SK-N-SH treated with all-trans-retinoic acid at 6 μM for 48 hours (cell line): ENCODE measurements at regions not wholly inside any gene's neighbourhood (a gene's known extent, or its start where the extent isn't known, plus 50 kb on each side); places are given as distances from the start of the nearest gene placed in this dataset.

ENCODE experiments used
- ATAC-seq: fragments of 200-7000 bp; cut with Tn5 transposase; 3 replicates; pipeline ENCODE4 v1.9.1; 2020; ENCODE audit warnings: mild to moderate bottlenecking, moderate library complexity
- ARNTL ChIP-seq: fragments of 450-650 bp; formaldehyde crosslinking; IDR thresholded peaks from 2 replicates; pipeline ENCODE4 v1.5.0; 2020; ENCODE audit warnings: low read depth, mild to moderate bottlenecking, moderate library complexity, borderline replicate concordance
- BACH2 ChIP-seq: fragments of 250-450 bp; sonication (Bioruptor Pico); IDR thresholded peaks from 2 replicates; pipeline ENCODE4 v1.9.0; 2021; ENCODE audit warnings: mild to moderate bottlenecking, borderline replicate concordance
- CREB5 ChIP-seq: fragments of 250-450 bp; sonication (Bioruptor Pico); IDR thresholded peaks from 2 replicates; pipeline ENCODE4 v1.5.1; 2020; ENCODE audit warnings: low read depth, mild to moderate bottlenecking, moderate library complexity
- CSDC2 ChIP-seq: fragments of 250-450 bp; sonication (Bioruptor Pico); IDR thresholded peaks from 2 replicates; pipeline ENCODE4 v1.5.0; 2020; ENCODE audit warnings: mild to moderate bottlenecking, moderate library complexity
- CSRNP3 ChIP-seq: fragments of 250-450 bp; sonication (Bioruptor Pico); IDR thresholded peaks from 2 replicates; pipeline ENCODE4 v1.5.1; 2021; ENCODE audit warnings: mild to moderate bottlenecking, moderate library complexity
- GLIS3 ChIP-seq: fragments of 250-450 bp; sonication (Bioruptor Pico); IDR thresholded peaks from 2 replicates; pipeline ENCODE4 v1.5.0; 2020; ENCODE audit warnings: mild to moderate bottlenecking, moderate library complexity
- ISL1 ChIP-seq: fragments of 250-450 bp; sonication (Bioruptor Pico); IDR thresholded peaks from 2 replicates; pipeline ENCODE4 v2.1.2; 2022; ENCODE audit warnings: mild to moderate bottlenecking, moderate library complexity
- OSR1 ChIP-seq: fragments of 250-450 bp; sonication (Bioruptor Pico); IDR thresholded peaks from 2 replicates; pipeline ENCODE4 v1.8.0; 2022; ENCODE audit warnings: moderate library complexity, mild to moderate bottlenecking, inconsistent platforms
- PPARA ChIP-seq: fragments of 250-450 bp; sonication (Bioruptor Pico); IDR thresholded peaks from 2 replicates; pipeline ENCODE4 v1.5.0; 2020; ENCODE audit warnings: mild to moderate bottlenecking, borderline replicate concordance
- RARB ChIP-seq: fragments of 250-450 bp; sonication (Bioruptor Pico); IDR thresholded peaks from 2 replicates; pipeline ENCODE4 v1.8.0; 2021; ENCODE audit warnings: mild to moderate bottlenecking, moderate library complexity
- SNAI2 ChIP-seq: fragments of 250-450 bp; sonication (Bioruptor Pico); IDR thresholded peaks from 2 replicates; pipeline ENCODE4 v1.5.0; 2020; ENCODE audit warnings: mild to moderate bottlenecking, moderate library complexity
- TCF4 ChIP-seq: fragments of 250-450 bp; sonication (Bioruptor Pico); IDR thresholded peaks from 2 replicates; pipeline ENCODE4 v1.8.0; 2021; ENCODE audit warnings: mild to moderate bottlenecking, moderate library complexity, borderline replicate concordance
- TOX ChIP-seq: fragments of 250-450 bp; sonication (Bioruptor Pico); IDR thresholded peaks from 2 replicates; pipeline ENCODE4 v1.8.0; 2021; ENCODE audit warnings: mild to moderate bottlenecking, moderate library complexity, borderline replicate concordance
- TSHZ2 ChIP-seq: fragments of 250-450 bp; sonication (Bioruptor Pico); IDR thresholded peaks from 2 replicates; pipeline ENCODE4 v1.5.0; 2020; ENCODE audit warnings: mild to moderate bottlenecking, moderate library complexity
- ZC3H10 ChIP-seq: fragments of 250-450 bp; sonication (Bioruptor Pico); IDR thresholded peaks from 2 replicates; pipeline ENCODE4 v1.5.1; 2021; ENCODE audit warnings: mild to moderate bottlenecking, moderate library complexity
- ZFP3 ChIP-seq: fragments of 250-450 bp; sonication (Bioruptor Pico); IDR thresholded peaks from 2 replicates; pipeline ENCODE4 v1.5.0; 2020; ENCODE audit warnings: mild to moderate bottlenecking, moderate library complexity
- ZFP30 ChIP-seq: fragments of 450-650 bp; formaldehyde crosslinking; IDR thresholded peaks from 2 replicates; pipeline ENCODE4 v1.5.0; 2022; ENCODE audit warnings: mild to moderate bottlenecking, moderate library complexity
- ZNF565 ChIP-seq: fragments of 450-650 bp; formaldehyde crosslinking; conservative IDR thresholded peaks from 2 replicates; pipeline ENCODE4 v1.5.0; 2020; ENCODE audit warnings: low read depth, mild to moderate bottlenecking, moderate library complexity
- ZNF70 ChIP-seq: fragments of 450-650 bp; formaldehyde crosslinking; IDR thresholded peaks from 2 replicates; pipeline ENCODE4 v1.5.0; 2020; ENCODE audit warnings: mild to moderate bottlenecking, moderate library complexity
- ZNF8 ChIP-seq: fragments of 450-650 bp; formaldehyde crosslinking; IDR thresholded peaks from 2 replicates; pipeline ENCODE4 v1.5.0; 2020; ENCODE audit warnings: mild to moderate bottlenecking, moderate library complexity
- TF ChIP-seq, protein P1 (sequence below): fragments of 250-450 bp; sonication (Bioruptor Pico); IDR thresholded peaks from 2 replicates; pipeline ENCODE4 v1.8.0; 2021; ENCODE audit warnings: low read depth, mild to moderate bottlenecking, moderate library complexity, borderline replicate concordance
- TF ChIP-seq, protein P2 (sequence below): fragments of 250-450 bp; sonication (Bioruptor Pico); IDR thresholded peaks from 2 replicates; pipeline ENCODE4 v1.8.0; 2020; ENCODE audit warnings: mild to moderate bottlenecking, moderate library complexity, borderline replicate concordance

GRCh38 chr3:135581806-135582205, 383.7 kb upstream of the PPP2R3A start:
- no peak for TF ChIP-seq OSR1 (CRISPR knock-in tag)
- no peak for TF ChIP-seq TCF4 (CRISPR knock-in tag)
- TF ChIP-seq RARB (CRISPR knock-in tag): no peak
- TF ChIP-seq, all 23 proteins: peak for 0
- ATAC-seq: no peak

GRCh38 chr3:135582800-135583199, 382.7 kb upstream of the PPP2R3A start:
- ATAC-seq: no peak
- TF ChIP-seq ZNF565 (no peak), TOX (CRISPR knock-in tag) (no peak), ZFP3 (CRISPR knock-in tag) (no peak), GLIS3 (CRISPR knock-in tag) (no peak)

DNA sequence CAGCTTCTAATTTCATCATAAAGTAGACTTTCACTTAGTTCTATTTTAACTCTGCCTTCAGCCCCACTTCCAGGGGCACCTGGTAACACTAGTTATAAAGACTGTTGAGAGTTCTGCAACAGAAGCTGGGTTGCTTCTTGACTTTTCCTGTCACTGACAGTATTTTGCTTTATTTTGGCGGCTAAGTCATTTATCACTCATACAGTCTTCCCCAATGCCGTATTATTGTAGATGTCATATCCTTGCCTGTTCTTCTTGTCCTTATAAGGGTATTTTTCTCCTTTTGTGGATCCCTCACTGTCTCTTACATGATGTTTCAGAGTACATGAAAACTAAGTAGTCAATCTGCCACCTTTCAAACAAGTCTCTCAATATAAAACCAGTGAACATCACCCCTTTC, 369.0 kb upstream of the PPP2R3A start:
- TF ChIP-seq GLIS3 (CRISPR knock-in tag) (no peak), ZC3H10 (CRISPR knock-in tag) (no peak), ZNF8 (no peak), CREB5 (CRISPR knock-in tag) (no peak), ARNTL (CRISPR knock-in tag) (no peak), ZFP30 (CRISPR knock-in tag) (no peak)
- ATAC-seq: no peak

GRCh38 chr3:135597855-135598254, 367.7 kb upstream of the PPP2R3A start:
- no peak for ATAC-seq
- TF ChIP-seq SNAI2 (CRISPR knock-in tag) (no peak), OSR1 (CRISPR knock-in tag) (no peak), TSHZ2 (CRISPR knock-in tag) (no peak), ZNF70 (no peak), ZFP30 (CRISPR knock-in tag) (no peak), GLIS3 (CRISPR knock-in tag) (no peak), ZNF8 (no peak), BACH2 (CRISPR knock-in tag) (no peak), ARNTL (CRISPR knock-in tag) (no peak), CSRNP3 (no peak), ZC3H10 (CRISPR knock-in tag) (no peak), ISL1 (no peak), PPARA (CRISPR knock-in tag) (no peak), CSDC2 (CRISPR knock-in tag) (no peak)
- TF ChIP-seq, protein P1, sequence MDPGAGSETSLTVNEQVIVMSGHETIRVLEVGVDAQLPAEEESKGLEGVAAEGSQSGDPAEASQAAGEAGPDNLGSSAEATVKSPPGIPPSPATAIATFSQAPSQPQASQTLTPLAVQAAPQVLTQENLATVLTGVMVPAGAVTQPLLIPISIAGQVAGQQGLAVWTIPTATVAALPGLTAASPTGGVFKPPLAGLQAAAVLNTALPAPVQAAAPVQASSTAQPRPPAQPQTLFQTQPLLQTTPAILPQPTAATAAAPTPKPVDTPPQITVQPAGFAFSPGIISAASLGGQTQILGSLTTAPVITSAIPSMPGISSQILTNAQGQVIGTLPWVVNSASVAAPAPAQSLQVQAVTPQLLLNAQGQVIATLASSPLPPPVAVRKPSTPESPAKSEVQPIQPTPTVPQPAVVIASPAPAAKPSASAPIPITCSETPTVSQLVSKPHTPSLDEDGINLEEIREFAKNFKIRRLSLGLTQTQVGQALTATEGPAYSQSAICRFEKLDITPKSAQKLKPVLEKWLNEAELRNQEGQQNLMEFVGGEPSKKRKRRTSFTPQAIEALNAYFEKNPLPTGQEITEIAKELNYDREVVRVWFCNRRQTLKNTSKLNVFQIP (CRISPR knock-in tag): no peak
- TF ChIP-seq, protein P2, sequence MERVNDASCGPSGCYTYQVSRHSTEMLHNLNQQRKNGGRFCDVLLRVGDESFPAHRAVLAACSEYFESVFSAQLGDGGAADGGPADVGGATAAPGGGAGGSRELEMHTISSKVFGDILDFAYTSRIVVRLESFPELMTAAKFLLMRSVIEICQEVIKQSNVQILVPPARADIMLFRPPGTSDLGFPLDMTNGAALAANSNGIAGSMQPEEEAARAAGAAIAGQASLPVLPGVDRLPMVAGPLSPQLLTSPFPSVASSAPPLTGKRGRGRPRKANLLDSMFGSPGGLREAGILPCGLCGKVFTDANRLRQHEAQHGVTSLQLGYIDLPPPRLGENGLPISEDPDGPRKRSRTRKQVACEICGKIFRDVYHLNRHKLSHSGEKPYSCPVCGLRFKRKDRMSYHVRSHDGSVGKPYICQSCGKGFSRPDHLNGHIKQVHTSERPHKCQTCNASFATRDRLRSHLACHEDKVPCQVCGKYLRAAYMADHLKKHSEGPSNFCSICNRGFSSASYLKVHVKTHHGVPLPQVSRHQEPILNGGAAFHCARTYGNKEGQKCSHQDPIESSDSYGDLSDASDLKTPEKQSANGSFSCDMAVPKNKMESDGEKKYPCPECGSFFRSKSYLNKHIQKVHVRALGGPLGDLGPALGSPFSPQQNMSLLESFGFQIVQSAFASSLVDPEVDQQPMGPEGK (CRISPR knock-in tag): no peak
